Colon (tissue), 2 donors: ENCODE measurements at regions not wholly inside any gene's neighbourhood (a gene's known extent, or its start where the extent isn't known, plus 50 kb on each side); places are given as distances from the start of the nearest gene placed in this dataset.
"Not testable (repeated sequence)": the region's sequence is repeated elsewhere in the genome, so short reads cannot be mapped to it uniquely, and the experiment has no call there.

Experiments used
- FAIRE-seq: peaks from 2 replicates; lab custom pipeline; 2012; peaks lifted over from hg19 to GRCh38; lab: Jason Lieb, UNC
- donor health status: control.
- donor health status: control.

GRCh38 chr3:81363816-81364215 lies 397.6 kb downstream of the GBE1 start:
- FAIRE-seq = no peak

- no peak for FAIRE-seq
These were observed 407.3 kb downstream of the GBE1 start for GRCh38 chr3:81354119-81354518.

GRCh38 chr3:81352867-81353266 lies 408.6 kb downstream of the GBE1 start:
- no peak for FAIRE-seq

GRCh38 chr3:81349816-81350340 lies 411.6 kb downstream of the GBE1 start:
- FAIRE-seq = no peak

- FAIRE-seq = no peak
These were observed 422.2 kb downstream of the GBE1 start for GRCh38 chr3:81339040-81339845.

- no peak for FAIRE-seq
These were observed 425.0 kb downstream of the GBE1 start for GRCh38 chr3:81336470-81336869.

- not testable (repeated sequence) for FAIRE-seq
These were observed 431.6 kb downstream of the GBE1 start for GRCh38 chr3:81329835-81330234.

- no peak for FAIRE-seq
These were observed 435.2 kb downstream of the GBE1 start for GRCh38 chr3:81326245-81326644.

- FAIRE-seq = no peak
These were observed 440.6 kb downstream of the GBE1 start for GRCh38 chr3:81320862-81321261.

- FAIRE-seq = no peak
These were observed 446.4 kb downstream of the GBE1 start for GRCh38 chr3:81315030-81315429.

- FAIRE-seq = no peak
These were observed 450.1 kb downstream of the GBE1 start for GRCh38 chr3:81311321-81311720.

GRCh38 chr3:81308306-81308705 lies 453.1 kb downstream of the GBE1 start:
- FAIRE-seq = no peak

GRCh38 chr3:81307221-81307620 lies 454.2 kb downstream of the GBE1 start:
- FAIRE-seq = no peak

GRCh38 chr3:81303321-81303720 lies 458.1 kb downstream of the GBE1 start:
- FAIRE-seq = no peak

GRCh38 chr3:81302045-81302444 lies 459.4 kb downstream of the GBE1 start:
- FAIRE-seq = no peak

GRCh38 chr3:81301230-81301629 lies 460.2 kb downstream of the GBE1 start:
- no peak for FAIRE-seq

GRCh38 chr3:81300324-81300927 lies 461.0 kb downstream of the GBE1 start:
- FAIRE-seq = no peak

GRCh38 chr3:81299481-81299880 lies 462.0 kb downstream of the GBE1 start:
- no peak for FAIRE-seq

- FAIRE-seq = no peak
These were observed 465.4 kb downstream of the GBE1 start for GRCh38 chr3:81295906-81296577.

- FAIRE-seq = no peak
These were observed 468.3 kb downstream of the GBE1 start for GRCh38 chr3:81293156-81293555.

- no peak for FAIRE-seq
These were observed 469.9 kb downstream of the GBE1 start for GRCh38 chr3:81291586-81291985.

GRCh38 chr3:81289676-81290075 lies 471.8 kb downstream of the GBE1 start:
- no peak for FAIRE-seq
